B cell (primary cell): ENCODE measurements at regions not wholly inside any gene's neighbourhood (a gene's known extent, or its start where the extent isn't known, plus 50 kb on each side); places are given as distances from the start of the nearest gene placed in this dataset.

Experiments
- ATAC-seq: fragments of 200-7000 bp; cut with Tn5 transposase; one replicate; pipeline ENCODE4 v1.10.0; 2021; ENCODE audit warnings: low read depth, mild to moderate bottlenecking, moderate number of reproducible peaks, moderate library complexity
- CTCF ChIA-PET: fragments of 350-600 bp; sonication (Branson Sonifier 250); formaldehyde crosslinking; loops from one replicate; lab custom pipeline; 2021; ENCODE audit warnings: antibody characterized with exemption, inconsistent platforms; lab: Charles Lee
- POLR2A ChIA-PET: fragments of 350-600 bp; sonication (Branson Sonifier 250); formaldehyde crosslinking; loops from one replicate; lab custom pipeline; 2021; ENCODE audit warnings: antibody characterized with exemption; lab: Charles Lee
- DNase-seq: peaks from one replicate; pipeline ENCODE4 v3.0.0; 2013
- H2AFZ ChIP-seq: 2 replicates; pipeline ENCODE4 v1.6.1; 2012; ENCODE audit warnings: mild to moderate bottlenecking, low read depth, low read length; ENCODE audit not compliant: insufficient read depth, poor library complexity, severe bottlenecking
- H3K27ac ChIP-seq, 2 donors: 1 replicate in 1 of 2; 2 replicates in 1 of 2; pipeline ENCODE4 v1.5.1; 2012 to 2013; ENCODE audit warnings: low read length in 2 of 2, mild to moderate bottlenecking in 2 of 2, moderate library complexity in 1 of 2
- H3K27me3 ChIP-seq, 4 experiments: fragments of 200-600 bp in 1 of 4; sonication (generic) in 1 of 4; replicated peaks in 1 of 4; 1 replicate in 2 of 4; 2 replicates in 2 of 4; pipeline versions ENCODE4 v1.6.1 to v1.7.0; 2013 to 2016; ENCODE audit warnings: low read length in 3 of 4, mild to moderate bottlenecking in 2 of 4, mixed read lengths in 1 of 4, moderate library complexity in 1 of 4; ENCODE audit not compliant: insufficient read depth in 4 of 4, control insufficient read depth in 3 of 4; ENCODE audit errors: control extremely low read depth in 1 of 4
- H3K36me3 ChIP-seq, 2 experiments: replicated peaks in 1 of 2; 1 replicate in 1 of 2; 2 replicates in 1 of 2; pipeline versions ENCODE4 v1.6.1 to v1.7.1; 2013; ENCODE audit warnings: low read length in 1 of 2; ENCODE audit not compliant: insufficient read depth in 2 of 2, control insufficient read depth in 1 of 2; ENCODE audit errors: control extremely low read depth in 1 of 2, extremely low read depth in 1 of 2
- H3K4me1 ChIP-seq, 2 donors: fragments of 200-600 bp in 1 of 2; sonication (generic) in 1 of 2; 1 replicate in 1 of 2; 2 replicates in 1 of 2; pipeline versions ENCODE4 v1.5.1 to v1.6.1; 2013 to 2017; ENCODE audit warnings: low read length in 2 of 2; ENCODE audit not compliant: control insufficient read depth in 2 of 2, insufficient read depth in 2 of 2
- H3K4me2 ChIP-seq: replicated peaks from 2 replicates; pipeline ENCODE3; 2012; ENCODE audit warnings: mild to moderate bottlenecking, low read depth, low read length; ENCODE audit not compliant: poor library complexity, severe bottlenecking
- H3K4me3 ChIP-seq, 5 experiments: fragments of 200-600 bp in 1 of 5; sonication (generic) in 1 of 5; 1 replicate in 3 of 5; 2 replicates in 2 of 5; pipeline versions ENCODE4 v1.5.1 to v1.7.0; 2011 to 2016; ENCODE audit warnings: low read length in 4 of 5, mild to moderate bottlenecking in 4 of 5, low read depth in 2 of 5, control low read depth in 1 of 5, moderate library complexity in 1 of 5; ENCODE audit not compliant: insufficient read depth in 1 of 5; ENCODE audit errors: control extremely low read depth in 1 of 5, extremely low read depth in 1 of 5
- H3K79me2 ChIP-seq: fragments of 200-600 bp; sonication (generic); one replicate; pipeline ENCODE4 v1.6.0; 2016; ENCODE audit warnings: low read length; ENCODE audit not compliant: control insufficient read depth, insufficient read depth
- H3K9ac ChIP-seq: fragments of 200-600 bp; sonication (generic); 2 replicates; pipeline ENCODE4 v1.6.1; 2017; ENCODE audit warnings: mild to moderate bottlenecking, low read length, moderate library complexity
- H3K9me3 ChIP-seq, 3 donors: one replicate each; pipeline versions ENCODE4 v1.6.1 to v1.7.1; 2013; ENCODE audit warnings: low read length in 2 of 3; ENCODE audit not compliant: control insufficient read depth in 2 of 3, insufficient read depth in 1 of 3; ENCODE audit errors: control extremely low read depth in 1 of 3
- H4K20me1 ChIP-seq: 2 replicates; pipeline ENCODE4 v1.6.0; 2012; ENCODE audit warnings: mild to moderate bottlenecking, low read length; ENCODE audit not compliant: insufficient read depth, control insufficient read depth, poor library complexity, severe bottlenecking
- H3K27ac Mint-ChIP-seq: one replicate; pipeline ENCODE4 v1.8.0; 2021; ENCODE audit warnings: mixed read lengths
- H3K27me3 Mint-ChIP-seq: one replicate; pipeline ENCODE4 v1.8.0; 2021; ENCODE audit warnings: mixed read lengths
- H3K4me1 Mint-ChIP-seq: one replicate; pipeline ENCODE4 v1.8.0; 2021; ENCODE audit warnings: mixed read lengths
- H3K4me3 Mint-ChIP-seq: one replicate; pipeline ENCODE4 v1.8.0; 2021; ENCODE audit warnings: mixed read lengths
- H3K9me3 Mint-ChIP-seq: one replicate; pipeline ENCODE4 v1.8.0; 2022; ENCODE audit warnings: mixed read lengths; ENCODE audit not compliant: insufficient read depth
- CTCF ChIP-seq: fragments of 200-600 bp; IDR thresholded peaks from one replicate; pipeline ENCODE4 v1.8.0; 2022; ENCODE audit warnings: antibody characterized with exemption, mild to moderate bottlenecking
- EZH2 ChIP-seq: IDR thresholded peaks from 2 replicates; pipeline ENCODE4 v1.6.1; 2012; ENCODE audit warnings: borderline replicate concordance, low read depth, mild to moderate bottlenecking, moderate library complexity, low read length; ENCODE audit not compliant: insufficient read depth, poor library complexity, severe bottlenecking
- WGBS: methylation state at CpG from one replicate; pipeline ENCODE4 v1.1.5; 2013; ENCODE audit warnings: missing lambda C conversion rate; ENCODE audit not compliant: insufficient coverage; 5-methylcytosine and 5-hydroxymethylcytosine counted together
- intact Hi-C: fragments of 100-400 bp; cut with micrococcal nuclease; formaldehyde crosslinking; loops from one replicate; pipeline ENCODE4 v1.10.0; 2022

- H3K9ac ChIP-seq, result no peak overlapping the region
- H3K9me3 Mint-ChIP-seq, result no peaks in the 10 kb centered on the region
- no peak overlapping the region for H3K4me3 ChIP-seq
- POLR2A ChIA-PET, result no interaction called here
- H3K27ac Mint-ChIP-seq, result no peak overlapping the region
- H3K36me3 ChIP-seq, result no peaks in the 10 kb centered on the region
- H3K27me3 Mint-ChIP-seq, result no peaks in the 10 kb centered on the region
- no peaks in the 10 kb centered on the region for H3K9me3 ChIP-seq
- ATAC-seq (no peak), DNase-seq (no peak)
- TF ChIP-seq CTCF (no peak), EZH2 (no peak)
- H4K20me1 ChIP-seq, result no peaks in the 10 kb centered on the region
- intact Hi-C loops, result no loop called here
- no peak overlapping the region for H3K4me2 ChIP-seq
- no peaks in the 10 kb centered on the region for H3K4me1 Mint-ChIP-seq
- no peak overlapping the region for H3K27ac ChIP-seq
- no peaks in the 10 kb centered on the region for H3K4me1 ChIP-seq
- H3K4me3 Mint-ChIP-seq, result no peak overlapping the region
- H2AFZ ChIP-seq, result no peak overlapping the region
- WGBS, result 98% methylated on average over 34 of the region's 42 CpGs
- CTCF ChIA-PET, result no interaction called here
- H3K27me3 ChIP-seq, result no peaks in the 10 kb centered on the region
- no peaks in the 10 kb centered on the region for H3K79me2 ChIP-seq
Observed at GRCh38 chr2:239865059-239865639, 160.0 kb downstream of the NDUFA10 start.

- Histone ChIP-seq H3K27me3 (no peaks in the 10 kb centered on the region), H4K20me1 (no peaks in the 10 kb centered on the region), H3K9ac (no peak overlapping the region), H2AFZ (no peak overlapping the region), H3K9me3 (no peaks in the 10 kb centered on the region), H3K4me2 (no peak overlapping the region), H3K4me3 (no peak overlapping the region), H3K79me2 (no peaks in the 10 kb centered on the region), H3K4me1 (no peaks in the 10 kb centered on the region), H3K36me3 (no peaks in the 10 kb centered on the region), H3K27ac (no peak overlapping the region)
- Mint-ChIP-seq H3K4me1 (no peaks in the 10 kb centered on the region), H3K9me3 (no peaks in the 10 kb centered on the region), H3K4me3 (no peak overlapping the region), H3K27me3 (no peaks in the 10 kb centered on the region), H3K27ac (no peak overlapping the region)
- DNase-seq (no peak), ATAC-seq (no peak)
- TF ChIP-seq EZH2 (no peak), CTCF (no peak)
- CTCF ChIA-PET, result interaction anchor here (0.7 kb wide), 1 partner anchor 24 kb away, joined by 3 read pairs; no protein-coding TSS in a partner anchor
- POLR2A ChIA-PET, result no interaction called here
- 94% methylated on average over 24 of the region's 26 CpGs for WGBS
- intact Hi-C loops, result no loop called here
Observed at GRCh38 chr2:239864247-239865058, 160.7 kb downstream of the NDUFA10 start.
